Mesenchymal stem cell (in vitro differentiated cells and primary cell): ENCODE measurements at regions not wholly inside any gene's neighbourhood (a gene's known extent, or its start where the extent isn't known, plus 50 kb on each side); places are given as distances from the start of the nearest gene placed in this dataset.

ENCODE experiments used
- DNase-seq: peaks from one replicate; pipeline ENCODE4 v3.0.0-alpha.2; 2013
- H2AFZ ChIP-seq: one replicate; pipeline ENCODE4 v1.6.1; 2013; ENCODE audit warnings: low read depth, mild to moderate bottlenecking, control low read depth, inconsistent platforms, low read length, moderate library complexity
- H2AK5ac ChIP-seq: 2 replicates; pipeline ENCODE4 v1.6.1; 2013; ENCODE audit warnings: low read length, moderate library complexity, mild to moderate bottlenecking, inconsistent platforms; ENCODE audit not compliant: severe bottlenecking
- H2BK120ac ChIP-seq: one replicate; pipeline ENCODE4 v1.6.1; 2013; ENCODE audit warnings: low read depth, mild to moderate bottlenecking, inconsistent platforms, low read length, moderate library complexity
- H2BK12ac ChIP-seq, 2 experiments: one replicate each; pipeline ENCODE4 v1.6.1; 2013; ENCODE audit warnings: inconsistent platforms in 2 of 2, low read length in 2 of 2, mild to moderate bottlenecking in 2 of 2, moderate library complexity in 2 of 2, control low read depth in 1 of 2
- H2BK15ac ChIP-seq: one replicate; pipeline ENCODE4 v1.6.1; 2013; ENCODE audit warnings: mild to moderate bottlenecking, low read depth, inconsistent platforms; ENCODE audit not compliant: poor library complexity, severe bottlenecking
- H2BK5ac ChIP-seq: 2 replicates; pipeline ENCODE4 v1.6.1; 2013; ENCODE audit warnings: low read depth, mild to moderate bottlenecking, low read length, control low read depth, inconsistent platforms; ENCODE audit not compliant: poor library complexity, severe bottlenecking
- H3K14ac ChIP-seq, 2 experiments: one replicate each; pipeline ENCODE4 v1.6.1; 2013; ENCODE audit warnings: inconsistent platforms in 2 of 2, low read length in 2 of 2, control low read depth in 1 of 2, mild to moderate bottlenecking in 1 of 2, moderate library complexity in 1 of 2
- H3K18ac ChIP-seq, 2 experiments: one replicate each; pipeline ENCODE4 v1.6.1; 2013; ENCODE audit warnings: inconsistent platforms in 2 of 2, low read length in 2 of 2, control low read depth in 1 of 2, low read depth in 1 of 2, mild to moderate bottlenecking in 1 of 2
- H3K23ac ChIP-seq, 2 experiments: one replicate each; pipeline ENCODE4 v1.6.1; 2013; ENCODE audit warnings: inconsistent platforms in 2 of 2, low read length in 2 of 2, mild to moderate bottlenecking in 2 of 2, moderate library complexity in 2 of 2, control low read depth in 1 of 2
- H3K27ac ChIP-seq: 2 replicates; pipeline ENCODE4 v1.5.1; 2013; ENCODE audit warnings: mild to moderate bottlenecking, moderate library complexity, low read length, control low read depth, inconsistent platforms; ENCODE audit not compliant: poor library complexity, severe bottlenecking
- H3K27me3 ChIP-seq, 2 experiments: 2 replicates each; pipeline versions ENCODE4 v1.6.1 to v1.7.0; 2013; ENCODE audit warnings: low read length in 2 of 2, mild to moderate bottlenecking in 2 of 2, moderate library complexity in 2 of 2, control low read depth in 1 of 2, inconsistent platforms in 1 of 2; ENCODE audit not compliant: control insufficient read depth in 1 of 2, insufficient read depth in 1 of 2
- H3K36me3 ChIP-seq, 2 experiments: 2 replicates each; pipeline versions ENCODE4 v1.6.1 to v1.7.0; 2013; ENCODE audit warnings: low read length in 2 of 2, control low read depth in 1 of 2, inconsistent platforms in 1 of 2, low read depth in 1 of 2, mild to moderate bottlenecking in 1 of 2; ENCODE audit not compliant: insufficient read depth in 2 of 2, control insufficient read depth in 1 of 2
- H3K4ac ChIP-seq, 2 experiments: one replicate each; pipeline ENCODE4 v1.6.1; 2013; ENCODE audit warnings: inconsistent platforms in 2 of 2, low read length in 2 of 2, mild to moderate bottlenecking in 2 of 2, moderate library complexity in 2 of 2, control low read depth in 1 of 2, low read depth in 1 of 2
- H3K4me1 ChIP-seq: 2 replicates; pipeline ENCODE4 v1.6.1; 2013; ENCODE audit warnings: low read depth, low read length, control low read depth; ENCODE audit not compliant: control insufficient read depth, insufficient read depth
- H3K4me2 ChIP-seq: 2 replicates; pipeline ENCODE4 v1.6.1; 2013; ENCODE audit warnings: low read length, mild to moderate bottlenecking, inconsistent platforms; ENCODE audit not compliant: poor library complexity, severe bottlenecking
- H3K4me3 ChIP-seq, 2 experiments: 2 replicates each; pipeline versions ENCODE4 v1.5.1 to v1.7.0; 2013; ENCODE audit warnings: low read length in 2 of 2, mild to moderate bottlenecking in 2 of 2, control low read depth in 1 of 2, low read depth in 1 of 2; ENCODE audit not compliant: insufficient read depth in 1 of 2
- H3K79me1 ChIP-seq: replicated peaks from 2 replicates; pipeline ENCODE4 v1.6.1; 2013; ENCODE audit warnings: mild to moderate bottlenecking, control low read depth, low read length, inconsistent platforms; ENCODE audit not compliant: poor library complexity, severe bottlenecking
- H3K9ac ChIP-seq: 2 replicates; pipeline ENCODE4 v1.7.0; 2013; ENCODE audit warnings: mild to moderate bottlenecking, low read length, moderate library complexity
- H3K9me3 ChIP-seq: 2 replicates; pipeline ENCODE4 v1.7.0; 2013; ENCODE audit warnings: mild to moderate bottlenecking, low read length; ENCODE audit not compliant: control insufficient read depth
- H4K8ac ChIP-seq: one replicate; pipeline ENCODE4 v1.6.1; 2013; ENCODE audit warnings: inconsistent platforms, mild to moderate bottlenecking, low read length, moderate library complexity
- H4K91ac ChIP-seq: one replicate; pipeline ENCODE4 v1.6.1; 2013; ENCODE audit warnings: mild to moderate bottlenecking, low read length, inconsistent platforms
- WGBS: methylation state at CpG from one replicate; pipeline ENCODE4 v1.1.7; 2013; ENCODE audit warnings: mixed read lengths; 5-methylcytosine and 5-hydroxymethylcytosine counted together

GRCh38 chr2:64792300-64792699, 138.6 kb upstream of the SERTAD2 start:
- no peak overlapping the region for H3K18ac ChIP-seq
- H2BK15ac ChIP-seq: no peak overlapping the region
- no peak overlapping the region for H4K91ac ChIP-seq
- H3K9ac ChIP-seq: no peak overlapping the region
- H3K36me3 ChIP-seq: no peaks in the 10 kb centered on the region
- H3K27ac ChIP-seq: no peak overlapping the region
- H3K4me2 ChIP-seq: no peak overlapping the region
- H2BK120ac ChIP-seq: no peak overlapping the region
- no peak overlapping the region for H3K4ac ChIP-seq
- peaks cover 4% of the 10 kb centered on the region for H3K4me1 ChIP-seq
- H3K9me3 ChIP-seq: no peaks in the 10 kb centered on the region
- no peak overlapping the region for H4K8ac ChIP-seq
- H2BK5ac ChIP-seq: no peak overlapping the region
- H2AK5ac ChIP-seq: no peak overlapping the region
- no peak overlapping the region for H3K23ac ChIP-seq
- WGBS: 92% methylated on average over 1 of the region's 1 CpG
- no peaks in the 10 kb centered on the region for H3K79me1 ChIP-seq
- no peaks in the 10 kb centered on the region for H3K27me3 ChIP-seq
- no peak for DNase-seq
- no peak overlapping the region for H3K4me3 ChIP-seq
- H2BK12ac ChIP-seq: no peak overlapping the region
- no peak overlapping the region for H2AFZ ChIP-seq
- no peak overlapping the region for H3K14ac ChIP-seq

GRCh38 chr2:64792995-64793639, 139.4 kb upstream of the SERTAD2 start:
- Histone ChIP-seq H4K8ac (no peak overlapping the region), H3K18ac (no peak overlapping the region), H3K27ac (peak overlapping the region; percentile 73), H3K36me3 (no peaks in the 10 kb centered on the region), H2AK5ac (no peak overlapping the region), H3K4ac (no peak overlapping the region), H3K27me3 (no peaks in the 10 kb centered on the region), H3K23ac (no peak overlapping the region), H3K14ac (no peak overlapping the region), H2BK15ac (no peak overlapping the region), H3K9me3 (no peaks in the 10 kb centered on the region), H3K9ac (no peak overlapping the region), H2AFZ (no peak overlapping the region), H2BK5ac (no peak overlapping the region), H4K91ac (no peak overlapping the region), H3K4me3 (no peak overlapping the region), H3K4me1 (peaks cover 6% of the 10 kb centered on the region), H2BK12ac (no peak overlapping the region), H2BK120ac (no peak overlapping the region), H3K4me2 (no peak overlapping the region), H3K79me1 (no peaks in the 10 kb centered on the region)
- DNase-seq: no peak
- WGBS: 45% methylated on average over 5 of the region's 5 CpGs

GRCh38 chr2:64793701-64794100, 140.0 kb upstream of the SERTAD2 start:
- Histone ChIP-seq H3K4me2 (no peak overlapping the region), H3K36me3 (no peaks in the 10 kb centered on the region)
- 100% methylated on average over 1 of the region's 1 CpG for WGBS

GRCh38 chr2:64794426-64794995, 140.8 kb upstream of the SERTAD2 start:
- no peak for DNase-seq
- Histone ChIP-seq H3K4me2 (no peak overlapping the region), H3K36me3 (no peaks in the 10 kb centered on the region)

More at GRCh38 chr2:64793701-64794100, 140.0 kb upstream of the SERTAD2 start:
- H3K9ac ChIP-seq: no peak overlapping the region
- H2BK120ac ChIP-seq: no peak overlapping the region
- H2BK12ac ChIP-seq: no peak overlapping the region
- H2AK5ac ChIP-seq: no peak overlapping the region
- H4K91ac ChIP-seq: no peak overlapping the region
- no peaks in the 10 kb centered on the region for H3K27me3 ChIP-seq
- no peak overlapping the region for H3K4me3 ChIP-seq
- no peak for DNase-seq
- no peak overlapping the region for H3K4ac ChIP-seq
- no peaks in the 10 kb centered on the region for H3K79me1 ChIP-seq
- no peak overlapping the region for H2BK15ac ChIP-seq
- no peak overlapping the region for H3K23ac ChIP-seq
- no peak overlapping the region for H4K8ac ChIP-seq
- H3K18ac ChIP-seq: no peak overlapping the region
- peak overlapping the region; percentile 73 for H3K27ac ChIP-seq
- no peak overlapping the region for H2BK5ac ChIP-seq
- no peak overlapping the region for H3K14ac ChIP-seq
- H3K9me3 ChIP-seq: no peaks in the 10 kb centered on the region
- H2AFZ ChIP-seq: no peak overlapping the region
- peaks cover 6% of the 10 kb centered on the region for H3K4me1 ChIP-seq

More at GRCh38 chr2:64794426-64794995, 140.8 kb upstream of the SERTAD2 start:
- Histone ChIP-seq H2BK12ac (no peak overlapping the region), H3K79me1 (no peaks in the 10 kb centered on the region), H3K9me3 (no peaks in the 10 kb centered on the region), H3K18ac (no peak overlapping the region), H3K23ac (no peak overlapping the region), H3K27ac (no peak overlapping the region), H4K8ac (no peak overlapping the region), H3K14ac (no peak overlapping the region), H2AK5ac (no peak overlapping the region), H2BK5ac (no peak overlapping the region), H4K91ac (no peak overlapping the region), H3K4ac (no peak overlapping the region), H2BK120ac (no peak overlapping the region), H3K27me3 (no peaks in the 10 kb centered on the region), H3K4me3 (no peak overlapping the region), H2BK15ac (no peak overlapping the region), H3K4me1 (peaks cover 9% of the 10 kb centered on the region), H3K9ac (no peak overlapping the region), H2AFZ (no peak overlapping the region)
- 100% methylated on average over 3 of the region's 6 CpGs for WGBS
